GM19025 (cell line): ENCODE measurements at regions not wholly inside any gene's neighbourhood (a gene's known extent, or its start where the extent isn't known, plus 50 kb on each side); places are given as distances from the start of the nearest gene placed in this dataset.
"Not testable (repeated sequence)": the region's sequence is repeated elsewhere in the genome, so short reads cannot be mapped to it uniquely, and the experiment has no call there.

Experiments
- ATAC-seq: cut with Tn5 transposase; IDR thresholded peaks from one replicate; pipeline ENCODE4 v1.9.1; 2021; ENCODE audit warnings: mild to moderate bottlenecking, low read depth, moderate library complexity; ENCODE audit not compliant: unreplicated experiment

DNA sequence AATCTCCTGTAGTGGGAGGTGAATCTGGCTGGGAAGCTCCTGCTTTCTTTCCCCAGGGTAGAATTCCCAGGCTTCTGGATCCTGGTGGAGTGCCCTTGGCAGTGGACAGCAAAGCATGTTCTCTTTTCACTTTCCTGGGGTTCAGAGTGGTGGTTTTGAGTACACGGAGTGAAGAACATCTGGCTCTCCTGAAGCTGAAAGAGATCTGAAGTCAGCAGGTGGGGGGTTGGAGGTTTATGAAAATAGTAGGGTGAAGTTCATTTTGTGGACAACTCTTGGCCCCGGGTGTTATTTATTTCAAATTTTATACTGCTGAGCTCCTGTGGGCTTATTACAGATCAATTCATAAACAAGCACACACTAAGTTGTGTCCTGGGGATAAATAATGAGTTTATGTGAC lies 497.3 kb downstream of the KLF5 start:
- ATAC-seq, result no peak

- no peak for ATAC-seq
These were observed 492.9 kb downstream of the KLF5 start for GRCh38 chr13:73551736-73552135.

- ATAC-seq, result no peak
These were observed 490.9 kb downstream of the KLF5 start for GRCh38 chr13:73549717-73550116.

DNA sequence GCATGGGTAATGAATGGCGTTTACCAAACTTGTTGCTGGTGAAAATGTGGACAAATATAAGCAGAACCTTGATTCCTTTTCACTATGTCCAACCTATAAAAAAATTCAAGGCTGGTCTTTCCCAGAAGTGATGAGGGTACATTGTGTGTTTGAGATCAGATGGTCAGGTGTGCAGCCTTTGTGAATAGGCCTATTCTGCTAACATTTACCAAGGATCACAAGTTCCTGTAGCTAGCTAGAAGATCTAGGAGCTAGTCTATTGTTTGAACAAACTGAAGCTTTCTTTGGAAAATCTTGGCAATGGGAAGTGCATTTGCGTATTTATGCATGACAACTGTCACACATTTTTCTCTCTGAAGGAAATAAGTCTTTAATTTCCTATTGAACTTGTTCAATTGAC lies 489.6 kb downstream of the KLF5 start:
- ATAC-seq, result no peak

- ATAC-seq, result no peak
These were observed 488.4 kb downstream of the KLF5 start for GRCh38 chr13:73547239-73547638.

DNA sequence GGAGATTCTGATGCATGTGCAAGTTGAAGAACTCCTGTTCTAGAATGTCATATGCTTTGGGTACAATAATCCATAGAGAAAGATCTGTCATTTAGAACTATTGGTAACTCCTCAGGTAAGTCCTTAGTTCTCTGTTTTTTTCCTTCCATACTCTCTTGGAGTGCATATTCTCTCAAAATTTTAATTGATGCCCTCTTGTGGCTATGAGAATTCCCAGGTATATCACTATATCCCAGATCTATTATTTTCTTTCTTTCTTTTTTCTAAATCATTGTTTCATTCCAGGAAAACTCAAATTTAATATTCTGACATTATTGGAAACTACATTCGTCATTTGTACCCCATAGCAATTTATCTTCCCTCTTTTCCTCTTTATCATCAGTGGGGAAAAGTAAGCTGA lies 485.4 kb downstream of the KLF5 start:
- ATAC-seq, result no peak

GRCh38 chr13:73542446-73542845 lies 483.6 kb downstream of the KLF5 start:
- ATAC-seq, result no peak

GRCh38 chr13:73536865-73537264 lies 478.1 kb downstream of the KLF5 start:
- no peak for ATAC-seq

DNA sequence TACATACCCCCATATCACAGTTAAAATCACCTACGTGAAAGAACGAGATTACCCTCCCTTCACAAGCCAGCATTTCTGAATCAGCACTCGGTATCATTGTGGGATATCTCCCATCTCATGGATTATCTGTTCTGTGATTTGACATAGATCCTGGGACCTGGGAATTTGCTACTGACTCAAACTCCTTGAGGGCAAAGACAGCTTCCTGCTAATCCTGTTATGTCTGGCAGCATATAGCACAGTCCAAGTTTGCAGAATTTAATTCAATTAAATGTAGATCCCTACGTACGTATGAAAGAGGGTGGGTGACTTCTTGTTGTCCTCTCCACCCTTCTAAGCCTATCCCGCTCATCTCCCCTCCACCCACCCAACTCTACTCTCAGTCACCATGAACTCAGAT lies 476.5 kb downstream of the KLF5 start:
- ATAC-seq, result no peak

- ATAC-seq, result no peak
These were observed 474.2 kb downstream of the KLF5 start for GRCh38 chr13:73532987-73533510.

GRCh38 chr13:73532582-73532981 lies 473.8 kb downstream of the KLF5 start:
- ATAC-seq, result no peak

DNA sequence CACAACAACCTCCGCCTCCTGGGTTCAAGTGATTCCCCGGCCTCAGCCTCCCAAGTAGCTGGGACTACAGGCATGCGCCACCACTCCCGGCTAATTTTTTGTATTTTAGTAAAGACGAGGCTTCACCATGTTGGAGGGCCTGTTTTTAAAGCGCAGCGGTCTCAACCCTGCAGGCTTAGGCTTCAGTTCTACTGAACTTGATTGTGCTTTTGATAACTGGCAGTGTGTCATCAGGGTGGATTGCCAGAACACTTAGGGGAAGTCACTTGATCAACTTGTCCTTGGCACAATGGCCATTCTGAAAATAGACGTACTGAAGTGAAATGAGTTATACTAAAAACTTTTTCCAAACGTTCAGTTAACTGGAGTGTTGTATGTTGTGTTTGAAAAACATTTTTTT lies 472.2 kb downstream of the KLF5 start:
- no peak for ATAC-seq

DNA sequence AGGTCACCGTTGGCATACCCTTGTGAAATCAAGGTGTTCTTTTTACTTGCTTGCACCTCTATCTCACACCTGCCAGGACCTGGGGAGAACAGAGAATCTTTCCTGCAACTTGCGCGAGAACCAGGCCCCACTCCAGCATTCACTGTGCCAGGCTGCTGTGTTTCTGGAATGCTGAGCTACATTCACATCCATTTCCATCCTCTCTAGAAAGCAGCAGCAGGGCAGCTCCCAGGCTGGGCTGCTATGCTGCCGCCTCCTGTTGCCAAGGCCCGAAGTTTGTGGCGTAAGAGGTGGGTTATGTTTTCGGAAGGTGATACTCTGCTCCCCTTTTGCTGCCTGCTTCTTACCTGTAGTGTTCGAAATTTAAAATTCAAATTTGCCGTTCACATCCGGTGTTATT lies 464.1 kb downstream of the KLF5 start:
- ATAC-seq, result no peak

DNA sequence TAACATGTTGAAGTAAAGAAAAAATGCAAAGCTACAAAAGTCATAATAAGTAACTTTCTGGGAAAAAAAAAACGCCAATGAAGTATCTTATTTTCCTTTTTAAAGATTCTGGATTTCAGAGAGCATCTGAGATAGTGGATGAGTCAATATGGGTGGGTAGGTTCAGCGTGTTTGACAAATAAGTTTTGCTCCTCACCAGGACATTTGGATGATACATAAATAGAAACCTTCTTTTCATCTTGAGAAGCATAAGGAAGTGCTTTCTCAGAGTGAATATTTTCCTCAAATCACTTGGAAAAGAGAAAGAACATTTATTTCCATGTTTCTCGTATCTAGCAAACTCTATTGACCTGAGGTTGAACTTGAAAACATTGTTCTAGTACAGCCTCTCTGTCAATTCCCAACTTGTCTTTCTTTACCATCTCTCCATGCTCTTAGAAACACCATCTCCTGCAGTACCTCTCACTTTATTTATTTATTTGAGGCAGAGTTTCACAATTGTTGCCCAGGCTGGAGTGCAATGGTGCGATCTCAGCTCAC lies 463.2 kb downstream of the KLF5 start:
- no peak for ATAC-seq

DNA sequence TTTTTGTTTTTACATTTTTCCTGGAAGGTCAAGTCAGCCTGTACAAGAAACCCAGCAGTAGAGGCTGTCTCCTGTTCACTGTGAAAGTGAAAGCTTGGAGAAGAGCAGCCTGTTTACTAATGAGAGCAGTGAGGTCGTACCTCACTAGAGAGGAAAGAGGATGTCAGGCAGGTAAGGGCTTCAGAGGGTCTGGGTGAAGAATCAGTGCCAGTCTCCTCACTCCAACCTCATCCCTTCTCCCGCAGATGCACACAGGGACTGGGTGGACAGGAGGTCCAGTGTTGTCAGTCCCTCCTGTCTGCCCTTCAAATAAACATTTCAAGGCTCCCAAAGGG lies 462.5 kb downstream of the KLF5 start:
- no peak for ATAC-seq

GRCh38 chr13:73520566-73521289 lies 461.9 kb downstream of the KLF5 start:
- no peak for ATAC-seq

DNA sequence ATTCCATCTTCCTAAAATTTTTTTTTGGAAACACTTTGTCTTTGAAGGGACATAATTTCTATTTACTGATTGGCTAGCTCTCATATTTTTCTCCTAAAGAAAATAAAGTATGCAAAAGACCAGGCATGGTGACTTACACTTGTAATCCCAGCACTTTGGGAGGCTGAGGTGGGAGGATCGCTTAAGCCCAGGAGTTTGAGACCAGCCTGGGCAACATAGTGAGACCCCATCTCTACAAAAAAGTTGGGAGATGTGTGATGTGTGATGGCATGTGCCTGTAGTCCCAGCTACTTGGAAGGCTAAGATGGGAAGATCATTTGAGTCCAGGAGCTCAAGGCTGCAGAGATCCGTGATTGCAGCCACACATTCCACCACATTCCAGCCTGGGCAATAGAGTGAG lies 461.3 kb downstream of the KLF5 start:
- ATAC-seq, result not testable (repeated sequence)

- no peak for ATAC-seq
These were observed 460.8 kb downstream of the KLF5 start for GRCh38 chr13:73519396-73520116.

- no peak for ATAC-seq
These were observed 459.0 kb downstream of the KLF5 start for GRCh38 chr13:73517766-73518165.

- ATAC-seq, result no peak
These were observed 457.9 kb downstream of the KLF5 start for GRCh38 chr13:73516731-73517130.

- ATAC-seq, result no peak
These were observed 455.4 kb downstream of the KLF5 start for GRCh38 chr13:73514208-73514607.

GRCh38 chr13:73513751-73514150 lies 454.9 kb downstream of the KLF5 start:
- ATAC-seq, result no peak
